OCI-LY3 (cell line): ENCODE measurements at regions not wholly inside any gene's neighbourhood (a gene's known extent, or its start where the extent isn't known, plus 50 kb on each side); places are given as distances from the start of the nearest gene placed in this dataset.

Source experiments
- H2AFZ ChIP-seq: fragments of 200-600, 300-600 bp; shearing (Covaris generic); 2 replicates; pipeline ENCODE4 v1.6.0; 2014; ENCODE audit warnings: antibody characterized with exemption, low read depth, low read length
- H3K27ac ChIP-seq: fragments of 200-600, 300-600 bp; sonication (generic); 2 replicates; pipeline ENCODE4 v1.5.1; 2014; ENCODE audit warnings: mild to moderate bottlenecking, low read length, moderate library complexity, mixed read lengths
- H3K27me3 ChIP-seq: fragments of 200-600, 300-600 bp; sonication (generic); 2 replicates; pipeline ENCODE4 v1.6.1; 2014; ENCODE audit warnings: low read depth, low read length, mixed read lengths
- H3K36me3 ChIP-seq: fragments of 200-600, 300-600 bp; sonication (generic); replicated peaks from 2 replicates; pipeline ENCODE3; 2014; ENCODE audit warnings: low read depth, low read length, mixed read lengths
- H3K4me1 ChIP-seq: fragments of 300-600, 200-600 bp; sonication (generic); 2 replicates; pipeline ENCODE4 v1.6.1; 2014; ENCODE audit warnings: low read length, mixed read lengths
- H3K4me2 ChIP-seq: fragments of 200-600, 300-600 bp; sonication (generic); 2 replicates; pipeline ENCODE4 v1.6.1; 2014; ENCODE audit warnings: low read length, mixed read lengths
- H3K4me3 ChIP-seq: fragments of 300-600, 200-600 bp; sonication (generic); 2 replicates; pipeline ENCODE4 v1.5.1; 2014; ENCODE audit warnings: antibody characterized with exemption, mild to moderate bottlenecking, low read length, moderate library complexity
- H3K79me2 ChIP-seq: fragments of 300-600, 200-600 bp; shearing (Covaris generic); 2 replicates; pipeline ENCODE4 v1.6.1; 2014; ENCODE audit warnings: mild to moderate bottlenecking, low read length, mixed read lengths
- H3K9ac ChIP-seq: fragments of 300-600, 200-600 bp; shearing (Covaris generic); 2 replicates; pipeline ENCODE4 v1.6.0; 2014; ENCODE audit warnings: mild to moderate bottlenecking, low read length, moderate library complexity
- H3K9me3 ChIP-seq: fragments of 200-600, 300-600 bp; shearing (Covaris generic); 2 replicates; pipeline ENCODE4 v1.6.1; 2014; ENCODE audit warnings: low read length, mixed read lengths; ENCODE audit not compliant: insufficient read depth
- H4K20me1 ChIP-seq: fragments of 200-600, 300-600 bp; sonication (generic); 2 replicates; pipeline ENCODE4 v1.6.1; 2016; ENCODE audit warnings: low read length, mixed read lengths; ENCODE audit not compliant: insufficient read depth
- CTCF ChIP-seq: fragments of 200-600, 300-600 bp; sonication (generic); IDR thresholded peaks from 2 replicates; pipeline ENCODE4 v1.5.1; 2014; ENCODE audit warnings: antibody characterized with exemption, low read length, low read depth
- EZH2phosphoT487 ChIP-seq: fragments of 200-600 bp; shearing (Covaris generic); IDR thresholded peaks from 2 replicates; pipeline ENCODE4 v1.6.1; 2018; ENCODE audit warnings: antibody characterized with exemption, mixed run types, low read depth

DNA sequence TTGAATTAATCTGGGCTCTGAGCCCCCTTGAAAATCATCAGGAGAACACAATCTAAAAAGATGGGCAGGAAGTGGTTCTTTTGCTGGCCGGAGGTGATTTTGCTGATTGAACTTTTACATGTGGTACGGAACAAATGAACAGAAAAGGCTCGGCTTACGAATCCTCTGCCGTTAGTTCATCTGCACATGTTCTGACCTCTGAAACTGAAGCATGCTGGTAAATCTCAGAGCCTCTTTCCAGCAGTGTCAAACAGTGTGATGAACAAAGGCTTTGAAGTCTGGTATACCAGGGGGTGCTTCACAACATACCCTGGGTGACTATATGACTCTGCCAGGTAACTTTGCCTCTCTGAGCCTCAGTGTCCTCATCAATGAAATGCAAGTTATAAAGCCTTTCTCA is 194.2 kb upstream of the C1QTNF7 start:
- Histone ChIP-seq H2AFZ (no peak overlapping the region), H3K79me2 (no peaks in the 10 kb centered on the region)

GRCh38 chr4:15234116-15234855 is 193.5 kb upstream of the C1QTNF7 start:
- H3K4me2 ChIP-seq, result peak overlapping the region; percentile 16; the same call in 1 of the 2 replicates
- H3K36me3 ChIP-seq, result no peaks in the 10 kb centered on the region
- H3K4me1 ChIP-seq, result 0 out of 2 replicates have a peak, but pooled peaks cover 3% of the 10 kb centered on the region
- H3K9ac ChIP-seq, result no peak overlapping the region
- no peaks in the 10 kb centered on the region for H3K27me3 ChIP-seq
- no peak overlapping the region for H2AFZ ChIP-seq
- H3K4me3 ChIP-seq, result no peak overlapping the region
- H3K79me2 ChIP-seq, result no peaks in the 10 kb centered on the region
- H3K27ac ChIP-seq, result no peak overlapping the region
- H4K20me1 ChIP-seq, result no peaks in the 10 kb centered on the region
- H3K9me3 ChIP-seq, result no peaks in the 10 kb centered on the region
- TF ChIP-seq CTCF, result no peak

More for the DNA sequence above, 194.2 kb upstream of the C1QTNF7 start:
- H4K20me1 ChIP-seq, result no peaks in the 10 kb centered on the region
- H3K27me3 ChIP-seq, result no peaks in the 10 kb centered on the region
- no peaks in the 10 kb centered on the region for H3K36me3 ChIP-seq
- no peaks in the 10 kb centered on the region for H3K9me3 ChIP-seq
- H3K27ac ChIP-seq, result no peak overlapping the region
- 0 out of 2 replicates have a peak overlapping the region, but pooled peaks have one; percentile 16 for H3K4me2 ChIP-seq
- no peak overlapping the region for H3K4me3 ChIP-seq
- no peak for TF ChIP-seq CTCF
- no peak for TF ChIP-seq EZH2phosphoT487
- 0 out of 2 replicates have a peak, but pooled peaks cover 3% of the 10 kb centered on the region for H3K4me1 ChIP-seq
- H3K9ac ChIP-seq, result no peak overlapping the region

GRCh38 chr4:15234856-15235126 is 193.0 kb upstream of the C1QTNF7 start:
- Histone ChIP-seq H3K79me2 (no peaks in the 10 kb centered on the region), H3K4me3 (no peak overlapping the region), H3K27ac (no peak overlapping the region), H3K27me3 (no peaks in the 10 kb centered on the region), H3K9ac (no peak overlapping the region), H2AFZ (no peak overlapping the region), H3K36me3 (no peaks in the 10 kb centered on the region), H3K4me2 (no peak overlapping the region), H4K20me1 (no peaks in the 10 kb centered on the region), H3K9me3 (no peaks in the 10 kb centered on the region), H3K4me1 (0 out of 2 replicates have a peak, but pooled peaks cover 3% of the 10 kb centered on the region)
- TF ChIP-seq EZH2phosphoT487 (no peak), CTCF (no peak)

DNA sequence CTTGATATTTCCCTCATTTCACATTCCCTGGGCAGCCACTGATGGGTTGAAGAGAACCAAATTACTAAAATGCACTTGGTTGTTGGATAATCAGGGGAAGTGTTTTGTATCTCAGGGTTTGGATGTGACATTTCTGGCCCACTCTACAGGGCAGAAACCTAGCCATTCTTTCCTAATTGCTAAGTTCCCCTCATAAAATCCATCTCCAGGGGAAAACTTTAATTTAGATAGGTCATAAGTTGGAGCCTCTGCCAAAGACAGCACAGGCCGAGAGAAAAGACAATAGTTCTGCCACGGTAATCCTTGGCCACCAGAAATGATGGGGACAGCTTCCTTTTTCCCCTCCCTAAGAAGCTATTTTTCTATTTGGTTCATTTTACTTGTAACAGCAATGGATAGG is 192.7 kb upstream of the C1QTNF7 start:
- Histone ChIP-seq H3K79me2 (no peaks in the 10 kb centered on the region), H3K9me3 (no peaks in the 10 kb centered on the region), H3K9ac (no peak overlapping the region), H3K27ac (no peak overlapping the region), H2AFZ (no peak overlapping the region), H4K20me1 (no peaks in the 10 kb centered on the region), H3K36me3 (no peaks in the 10 kb centered on the region), H3K4me2 (no peak overlapping the region), H3K4me1 (0 out of 2 replicates have a peak, but pooled peaks cover 3% of the 10 kb centered on the region), H3K4me3 (no peak overlapping the region), H3K27me3 (no peaks in the 10 kb centered on the region)
- no peak for TF ChIP-seq EZH2phosphoT487
- no peak for TF ChIP-seq CTCF
